Fibroblast of lung (primary cell): ENCODE measurements at regions not wholly inside any gene's neighbourhood (a gene's known extent, or its start where the extent isn't known, plus 50 kb on each side); places are given as distances from the start of the nearest gene placed in this dataset.

Source experiments
- CTCF ChIP-seq, 2 donors: IDR thresholded peaks in 1 of 2; conservative IDR thresholded peaks in 1 of 2; 1 replicate in 1 of 2; 2 replicates in 1 of 2; pipeline ENCODE4 v1.5.1; 2011 to 2012; ENCODE audit warnings: low read length in 2 of 2, control low read depth in 1 of 2, inconsistent platforms in 1 of 2, low read depth in 1 of 2, mild to moderate bottlenecking in 1 of 2
- EZH2 ChIP-seq: IDR thresholded peaks from 2 replicates; pipeline ENCODE4 v1.5.1; 2012; ENCODE audit warnings: low read length, control low read depth, mild to moderate bottlenecking; ENCODE audit errors: missing control alignments

- TF ChIP-seq EZH2 (no peak), CTCF (conservative IDR thresholded peaks at IDR 0.05 in 1 of 2, IDR thresholded peaks at IDR 0.05 in 1 of 2; ENCODE audit: low read depth in 1 of 2, low read length in 2 of 2) (no peak)
These were observed 217.8 kb upstream of the ZRANB2 start for GRCh38 chr1:71298633-71299032.
